MCF 10A (cell line): ENCODE measurements at regions not wholly inside any gene's neighbourhood (a gene's known extent, or its start where the extent isn't known, plus 50 kb on each side); places are given as distances from the start of the nearest gene placed in this dataset.

Experiments used
- BruUV-seq: library from RNA; stranded (reverse); fragments of 400-500 nt; replicated peaks from 2 replicates; lab custom pipeline; 2021; lab: Mats Ljungman, UMichigan
- CTCF ChIA-PET: fragments of 300-600 bp; sonication (Branson Sonifier 250); formaldehyde crosslinking; extraction: SDS; loops from one replicate; lab custom pipeline; 2021; ENCODE audit warnings: antibody characterized with exemption, inconsistent platforms; lab: Yijun Ruan, JAX
- POLR2A ChIA-PET: fragments of 300-600, 350-650 bp; sonication (Branson Sonifier 250); formaldehyde crosslinking; extraction: SDS; loops from one replicate; lab custom pipeline; 2020; ENCODE audit warnings: antibody characterized with exemption, inconsistent platforms; lab: Yijun Ruan, JAX
- DNase-seq: peaks from one replicate; pipeline ENCODE4 v3.0.0-alpha.2; 2018; ENCODE audit not compliant: unreplicated experiment
- H3K27ac Mint-ChIP-seq: one replicate; pipeline ENCODE4 v1.8.0; 2022; ENCODE audit warnings: mild to moderate bottlenecking, low read depth, mixed read lengths; ENCODE audit not compliant: unreplicated experiment
- H3K27me3 Mint-ChIP-seq: one replicate; pipeline ENCODE4 v1.8.0; 2022; ENCODE audit warnings: mixed read lengths; ENCODE audit not compliant: insufficient read depth, unreplicated experiment
- H3K36me3 Mint-ChIP-seq: one replicate; pipeline ENCODE4 v1.8.0; 2022; ENCODE audit warnings: mild to moderate bottlenecking, moderate library complexity, mixed read lengths; ENCODE audit not compliant: insufficient read depth, unreplicated experiment
- H3K4me1 Mint-ChIP-seq: one replicate; pipeline ENCODE4 v1.8.0; 2022; ENCODE audit warnings: mixed read lengths; ENCODE audit not compliant: insufficient read depth, unreplicated experiment
- H3K4me3 Mint-ChIP-seq: one replicate; pipeline ENCODE4 v1.8.0; 2022; ENCODE audit warnings: mild to moderate bottlenecking, moderate library complexity, mixed read lengths; ENCODE audit not compliant: unreplicated experiment
- H3K9me3 Mint-ChIP-seq: one replicate; pipeline ENCODE4 v1.8.0; 2022; ENCODE audit warnings: mixed read lengths; ENCODE audit not compliant: unreplicated experiment
- intact Hi-C: fragments of 100-400 bp; cut with micrococcal nuclease; formaldehyde crosslinking; loops from 2 replicates; pipeline ENCODE4 v1.14.1; 2022
- TF ChIP-seq, protein P1 (sequence below): fragments of 200-600 bp; IDR thresholded peaks from one replicate; pipeline ENCODE4 v1.8.0; 2022; ENCODE audit warnings: antibody characterized with exemption, mild to moderate bottlenecking; ENCODE audit not compliant: unreplicated experiment

DNA sequence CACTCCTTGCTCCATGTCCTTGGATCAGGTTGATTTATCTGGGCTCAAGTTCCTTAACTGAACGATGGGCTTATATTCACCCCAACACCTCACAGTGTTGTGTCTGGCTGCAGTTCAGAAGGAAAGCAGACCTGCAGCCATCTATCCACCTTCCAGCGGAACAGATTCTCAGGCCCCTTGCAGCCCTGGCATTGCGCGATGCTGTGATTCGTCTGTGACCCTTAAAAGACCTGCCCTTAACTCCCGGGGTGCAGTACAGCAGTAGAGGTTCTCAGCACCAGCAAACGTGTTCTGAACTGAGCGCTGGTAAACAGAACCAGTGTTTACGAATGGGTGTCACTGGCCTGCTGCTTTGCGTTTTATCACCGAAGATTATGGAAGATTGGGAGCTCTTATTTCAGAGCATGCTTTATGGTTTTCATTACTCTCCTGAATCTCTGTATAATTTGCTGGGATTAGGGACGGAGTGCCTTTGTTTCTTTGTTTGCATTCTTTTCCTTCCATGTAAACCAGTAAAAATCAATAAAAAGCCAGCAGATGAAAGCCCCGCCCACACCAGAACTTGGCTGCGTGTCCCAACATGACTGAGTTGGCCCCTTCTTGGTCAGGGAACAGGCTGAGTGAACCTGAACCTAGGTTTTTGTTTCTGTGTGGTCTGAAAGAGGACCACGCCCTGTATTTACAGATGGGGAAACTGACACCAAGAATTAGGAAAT lies 286.7 kb upstream of the CRY1 start:
- TF ChIP-seq, protein P1, sequence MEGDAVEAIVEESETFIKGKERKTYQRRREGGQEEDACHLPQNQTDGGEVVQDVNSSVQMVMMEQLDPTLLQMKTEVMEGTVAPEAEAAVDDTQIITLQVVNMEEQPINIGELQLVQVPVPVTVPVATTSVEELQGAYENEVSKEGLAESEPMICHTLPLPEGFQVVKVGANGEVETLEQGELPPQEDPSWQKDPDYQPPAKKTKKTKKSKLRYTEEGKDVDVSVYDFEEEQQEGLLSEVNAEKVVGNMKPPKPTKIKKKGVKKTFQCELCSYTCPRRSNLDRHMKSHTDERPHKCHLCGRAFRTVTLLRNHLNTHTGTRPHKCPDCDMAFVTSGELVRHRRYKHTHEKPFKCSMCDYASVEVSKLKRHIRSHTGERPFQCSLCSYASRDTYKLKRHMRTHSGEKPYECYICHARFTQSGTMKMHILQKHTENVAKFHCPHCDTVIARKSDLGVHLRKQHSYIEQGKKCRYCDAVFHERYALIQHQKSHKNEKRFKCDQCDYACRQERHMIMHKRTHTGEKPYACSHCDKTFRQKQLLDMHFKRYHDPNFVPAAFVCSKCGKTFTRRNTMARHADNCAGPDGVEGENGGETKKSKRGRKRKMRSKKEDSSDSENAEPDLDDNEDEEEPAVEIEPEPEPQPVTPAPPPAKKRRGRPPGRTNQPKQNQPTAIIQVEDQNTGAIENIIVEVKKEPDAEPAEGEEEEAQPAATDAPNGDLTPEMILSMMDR: no peak
- no peaks in the 10 kb centered on the region for H3K36me3 Mint-ChIP-seq
- H3K27me3 Mint-ChIP-seq: no peaks in the 10 kb centered on the region
- intact Hi-C loops: no loop called here
- H3K4me1 Mint-ChIP-seq: peaks cover 16% of the 10 kb centered on the region
- POLR2A ChIA-PET: interaction anchor here (1.0 kb wide), 1 partner anchor 143 kb away, joined by 3 read pairs; no protein-coding TSS in a partner anchor
- H3K9me3 Mint-ChIP-seq: no peaks in the 10 kb centered on the region
- no peak overlapping the region for H3K4me3 Mint-ChIP-seq
- BruUV-seq: no TSS peak
- DNase-seq: peak; percentile 84
- CTCF ChIA-PET: interaction anchor here (1.1 kb wide), 1 partner anchor 22 kb away, joined by 4 read pairs; no protein-coding TSS in a partner anchor
- no peak overlapping the region for H3K27ac Mint-ChIP-seq

- Mint-ChIP-seq H3K27ac (no peak overlapping the region), H3K4me3 (no peak overlapping the region), H3K4me1 (peaks cover 29% of the 10 kb centered on the region), H3K36me3 (no peaks in the 10 kb centered on the region), H3K9me3 (no peaks in the 10 kb centered on the region), H3K27me3 (no peaks in the 10 kb centered on the region)
- POLR2A ChIA-PET: no interaction called here
- intact Hi-C loops: no loop called here
- CTCF ChIA-PET: interaction anchor here (1.0 to 1.3 kb wide), 2 partner anchors 222 to 253 kb away, joined by 3 to 5 read pairs; no protein-coding TSS in a partner anchor
- no TSS peak for BruUV-seq
- TF ChIP-seq, protein P1: no peak
- DNase-seq: no peak
These were observed 291.3 kb upstream of the CRY1 start for GRCh38 chr12:107384645-107385044.

GRCh38 chr12:107385509-107385908 lies 292.2 kb upstream of the CRY1 start:
- POLR2A ChIA-PET: no interaction called here
- peak; percentile 92 for DNase-seq
- Mint-ChIP-seq H3K4me1 (peaks cover 21% of the 10 kb centered on the region), H3K27me3 (no peaks in the 10 kb centered on the region), H3K4me3 (no peak overlapping the region), H3K9me3 (no peaks in the 10 kb centered on the region), H3K36me3 (no peaks in the 10 kb centered on the region), H3K27ac (peak overlapping the region; percentile 14)
- BruUV-seq: no TSS peak
- CTCF ChIA-PET: no interaction called here
- TF ChIP-seq, protein P1: no peak
- intact Hi-C loops: no loop called here

DNA sequence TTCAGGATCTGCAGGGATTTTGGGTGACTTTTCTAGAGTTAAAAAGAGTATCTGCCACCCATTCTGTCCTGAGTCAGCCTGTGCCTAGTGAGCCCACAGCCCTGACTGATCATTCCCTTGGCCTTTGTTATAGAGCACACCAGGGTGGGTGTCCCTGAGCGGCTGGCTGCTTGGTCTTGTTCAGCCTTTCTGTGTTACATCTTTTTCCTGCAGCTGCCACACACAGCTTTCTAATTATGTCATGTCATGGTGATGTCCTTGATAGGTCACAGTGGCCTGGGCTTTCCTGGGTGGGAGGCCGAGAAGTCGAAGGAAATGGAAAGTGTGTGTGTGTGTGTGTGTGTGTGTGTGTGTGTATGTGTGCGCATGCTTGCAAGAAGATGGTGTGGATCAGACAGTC lies 293.2 kb upstream of the CRY1 start:
- TF ChIP-seq, protein P1: no peak
- Mint-ChIP-seq H3K27me3 (no peaks in the 10 kb centered on the region), H3K9me3 (no peaks in the 10 kb centered on the region), H3K27ac (no peak overlapping the region), H3K4me1 (peaks cover 15% of the 10 kb centered on the region), H3K4me3 (no peak overlapping the region), H3K36me3 (no peaks in the 10 kb centered on the region)
- CTCF ChIA-PET: interaction anchor here (1.0 kb wide), 2 partner anchors 15 to 255 kb away, joined by 5 read pairs; no protein-coding TSS in a partner anchor
- intact Hi-C loops: no loop called here
- DNase-seq: no peak
- no TSS peak for BruUV-seq
- POLR2A ChIA-PET: no interaction called here
